ENCODE measurements at regions not wholly inside any gene's neighbourhood (a gene's known extent, or its start where the extent isn't known, plus 50 kb on each side); places are given as distances from the start of the nearest gene placed in this dataset.

DNA sequence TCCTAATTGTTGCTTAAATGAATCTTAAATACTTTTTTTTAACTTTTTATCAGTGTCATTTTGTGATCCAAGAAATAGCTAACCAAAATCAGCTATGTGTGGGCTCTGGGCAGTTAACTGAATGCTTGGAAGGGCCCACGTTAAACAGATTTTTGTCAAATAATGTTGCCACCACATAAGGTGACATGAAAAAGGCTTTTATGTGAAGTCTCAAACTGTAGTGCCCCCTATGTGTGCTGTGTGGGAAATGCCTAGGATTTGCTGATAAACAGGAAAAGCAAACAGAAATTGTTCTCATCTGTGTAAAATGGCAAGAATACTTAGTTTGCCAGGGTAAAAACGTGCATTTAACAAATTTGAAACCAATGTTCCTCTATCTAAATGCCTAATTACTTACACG lies 242.2 kb downstream of the ZNF516 start:
- DNase-seq = no peak

DNA sequence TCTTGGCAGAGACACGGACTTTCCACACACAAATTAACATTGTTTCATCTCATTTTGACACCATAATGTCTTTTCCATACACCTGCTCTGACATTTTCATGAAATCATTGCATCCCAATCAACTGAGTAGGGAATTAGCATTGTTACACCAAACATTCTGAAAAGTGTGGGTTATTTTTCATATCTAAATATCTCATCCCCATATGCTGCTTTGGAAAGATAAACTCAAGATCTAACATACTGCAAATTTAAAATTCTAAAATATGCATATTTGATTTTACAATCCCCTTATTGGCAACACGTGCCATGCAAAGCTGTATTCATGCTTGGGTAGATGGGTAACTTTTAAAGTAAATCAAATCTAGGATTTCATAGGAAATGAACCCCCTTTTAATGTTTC lies 242.9 kb downstream of the ZNF516 start:
- DNase-seq = no peak

DNA sequence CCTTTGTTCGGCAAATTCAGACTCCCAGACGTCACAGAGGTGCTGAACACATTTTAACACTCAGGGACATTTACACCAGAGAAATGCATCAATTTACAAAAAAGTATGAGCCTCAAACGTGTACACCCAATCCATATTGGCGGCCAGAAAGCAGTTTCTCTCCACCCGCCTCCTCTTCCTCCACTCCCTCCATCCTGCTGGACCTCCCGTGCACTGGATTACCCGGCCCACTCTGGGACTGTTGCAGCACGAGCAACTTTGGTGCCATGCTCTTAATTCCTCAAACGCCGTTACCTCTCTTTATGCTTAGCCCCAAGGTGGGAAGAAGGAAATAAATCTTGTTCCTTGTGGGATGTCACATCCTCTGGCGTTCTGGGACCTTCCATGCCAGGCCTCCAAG lies 243.4 kb downstream of the ZNF516 start:
- no peak for DNase-seq

DNA sequence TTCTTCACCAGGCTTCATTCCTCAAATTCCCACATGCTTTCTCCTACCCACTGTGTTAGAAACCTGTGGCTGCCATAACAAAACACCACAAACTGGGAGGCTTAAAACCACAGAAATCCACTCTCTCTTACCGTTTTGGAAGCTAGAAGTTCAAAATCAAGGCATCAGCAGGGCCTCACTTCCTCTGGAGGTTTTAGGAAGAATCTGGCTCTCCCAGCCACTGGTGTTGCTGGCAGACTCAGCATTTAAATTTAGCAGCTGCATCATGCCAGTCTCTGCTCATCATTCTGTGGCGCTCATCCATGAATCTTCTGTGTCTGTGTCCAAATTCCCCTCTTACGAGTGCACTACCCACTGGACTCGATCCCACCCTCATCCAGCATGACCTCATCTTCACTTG lies 248.5 kb downstream of the ZNF516 start:
- no peak for DNase-seq

DNA sequence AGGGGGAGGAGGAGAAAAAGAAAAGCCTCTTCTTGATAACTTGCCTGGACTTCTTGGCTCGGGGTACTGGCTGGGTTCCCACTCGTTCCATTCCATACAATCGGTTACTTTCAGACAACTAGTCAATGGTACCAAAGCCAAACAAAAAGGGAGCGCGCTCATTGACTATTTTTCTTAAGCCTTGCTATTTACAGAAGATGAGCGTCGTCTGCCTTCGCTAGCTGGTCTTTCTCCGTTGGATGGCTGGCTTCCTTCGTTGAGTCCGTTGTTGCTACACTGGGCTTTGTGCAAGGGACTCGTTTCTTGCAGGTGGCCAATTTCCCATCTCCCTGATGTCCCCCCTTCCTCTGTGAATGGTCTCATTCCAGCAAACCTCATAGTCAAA lies 260.4 kb downstream of the ZNF516 start:
- no peak for DNase-seq

DNA sequence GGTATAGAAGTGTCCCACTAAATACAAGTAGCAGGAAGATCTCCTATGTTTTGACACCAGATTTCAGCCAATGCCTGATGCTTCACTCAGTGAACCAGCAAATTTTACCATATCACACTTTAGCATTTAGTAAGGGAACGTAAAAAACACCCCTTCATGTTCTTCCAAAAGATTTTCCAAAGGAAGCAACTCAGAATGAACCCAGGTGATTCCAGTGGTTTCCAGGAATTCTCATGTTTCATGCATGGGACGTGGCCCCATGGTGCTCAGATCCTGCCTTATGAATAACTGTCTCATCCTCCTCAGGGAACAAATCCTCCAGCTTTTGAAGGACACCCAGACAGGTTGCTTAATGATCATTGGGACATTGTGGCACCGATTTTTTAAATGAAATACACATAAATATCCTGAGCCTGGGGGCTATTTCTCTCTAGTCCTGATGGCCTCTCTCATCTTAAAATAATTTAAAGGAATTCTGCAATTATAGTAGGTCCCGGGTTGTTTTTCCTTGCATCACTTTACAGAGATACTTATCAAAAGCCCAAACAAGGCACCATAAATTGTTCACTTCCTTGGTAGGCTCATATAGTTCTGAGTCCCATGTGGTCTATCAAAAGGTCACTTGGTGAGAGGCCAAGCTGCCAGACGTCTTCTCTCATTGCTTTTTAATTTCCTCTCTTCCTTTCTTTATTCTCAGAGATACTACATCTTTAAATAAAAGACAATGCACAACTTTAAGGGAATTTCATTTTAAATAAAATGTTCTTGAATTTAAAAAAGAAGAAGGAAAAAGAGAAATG lies 261.0 kb downstream of the ZNF516 start:
- DNase-seq = no peak

DNA sequence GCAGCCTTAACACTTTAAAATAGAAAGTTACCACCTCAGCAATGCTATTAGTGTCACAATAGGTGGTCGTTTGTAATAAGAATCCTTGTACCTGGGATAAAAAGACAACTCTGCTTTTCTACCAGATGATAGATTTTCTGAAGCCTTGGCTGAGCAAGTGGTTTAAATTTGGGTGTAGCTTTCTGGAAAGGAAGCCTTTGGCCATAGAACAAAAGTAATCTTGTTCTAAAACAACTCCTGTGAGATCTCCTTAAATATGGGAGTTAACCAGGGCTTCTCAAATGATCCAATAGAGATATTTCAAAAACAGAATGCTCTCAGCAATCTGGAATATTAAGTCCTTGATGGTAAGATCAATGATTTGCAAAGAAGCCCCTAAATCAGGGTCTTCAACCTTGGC lies 261.6 kb downstream of the ZNF516 start:
- no peak for DNase-seq

DNA sequence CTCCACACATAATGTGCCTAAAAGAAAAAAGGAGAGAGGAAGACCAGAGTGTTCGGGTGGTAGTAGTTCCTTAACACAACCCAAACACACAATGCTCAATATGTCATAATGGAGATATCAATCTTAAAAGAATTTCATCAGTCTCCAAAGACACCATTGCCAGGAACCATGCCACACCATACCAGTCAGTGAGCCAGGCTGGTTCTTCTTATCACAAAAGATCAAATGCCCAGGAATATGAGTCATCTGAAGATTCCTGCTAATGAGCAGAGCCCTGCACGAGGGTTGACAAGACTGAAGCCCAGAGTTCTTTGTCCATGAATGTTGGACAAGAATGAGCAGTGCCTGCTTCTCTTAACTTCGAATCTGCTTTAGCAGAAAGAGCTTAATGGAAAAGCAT lies 262.3 kb downstream of the ZNF516 start:
- DNase-seq = no peak

DNA sequence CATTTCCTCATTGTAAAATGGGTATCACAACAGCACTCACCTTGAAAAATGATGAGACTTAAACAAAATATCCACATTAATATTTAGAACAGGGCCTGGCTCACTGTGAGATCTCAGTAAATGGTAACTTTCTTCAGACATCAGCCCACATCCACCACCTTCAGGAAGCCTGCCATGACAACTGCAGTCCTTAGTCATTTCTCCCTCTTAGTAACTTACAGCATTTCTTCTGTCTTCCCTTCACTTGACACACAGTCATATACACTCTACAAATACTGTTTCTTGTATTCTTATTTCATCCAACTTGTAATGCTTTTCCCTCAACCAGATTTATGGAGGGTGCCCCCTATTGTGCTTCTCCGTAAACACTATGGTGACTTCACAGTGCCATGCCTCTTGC lies 263.0 kb downstream of the ZNF516 start:
- DNase-seq = no peak

DNA sequence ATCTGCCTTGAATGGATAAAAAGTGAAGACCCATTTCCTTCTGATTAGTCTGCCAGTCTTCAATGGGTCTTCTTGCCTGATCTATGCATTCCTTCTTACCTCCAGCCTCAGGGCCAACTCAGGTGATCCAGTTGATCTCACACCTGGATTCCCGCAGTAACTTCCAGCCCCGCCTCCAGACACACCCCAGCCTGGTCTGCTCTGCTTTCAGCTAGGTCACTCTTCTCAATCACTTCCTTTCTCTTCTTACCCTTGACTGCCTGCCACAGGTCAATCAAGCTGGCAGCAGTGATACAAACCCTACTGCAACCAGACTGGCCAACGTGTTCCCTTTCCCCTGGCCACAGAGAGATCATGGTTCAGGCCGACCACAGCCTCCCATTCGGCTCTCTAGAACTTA lies 263.6 kb downstream of the ZNF516 start:
- DNase-seq = no peak

DNA sequence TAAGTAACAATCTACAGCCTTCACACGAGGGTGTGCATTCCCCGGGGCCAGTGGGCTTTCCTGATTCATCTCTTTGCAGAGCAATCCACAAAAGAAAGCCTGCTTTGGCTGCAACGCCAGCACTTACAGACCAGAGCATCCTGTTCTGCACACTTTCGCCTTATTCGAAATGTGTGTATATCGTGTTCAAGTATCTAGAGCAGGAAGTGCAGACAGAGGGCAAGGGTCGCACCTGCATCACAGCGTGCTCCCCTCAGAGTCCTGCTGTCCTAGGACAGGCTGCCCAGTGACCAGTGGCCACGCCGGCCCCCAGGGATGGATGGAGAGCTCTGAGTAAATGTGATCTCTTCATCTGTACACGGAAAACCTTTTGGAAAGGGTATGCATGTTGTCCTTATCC lies 264.3 kb downstream of the ZNF516 start:
- DNase-seq = no peak

DNA sequence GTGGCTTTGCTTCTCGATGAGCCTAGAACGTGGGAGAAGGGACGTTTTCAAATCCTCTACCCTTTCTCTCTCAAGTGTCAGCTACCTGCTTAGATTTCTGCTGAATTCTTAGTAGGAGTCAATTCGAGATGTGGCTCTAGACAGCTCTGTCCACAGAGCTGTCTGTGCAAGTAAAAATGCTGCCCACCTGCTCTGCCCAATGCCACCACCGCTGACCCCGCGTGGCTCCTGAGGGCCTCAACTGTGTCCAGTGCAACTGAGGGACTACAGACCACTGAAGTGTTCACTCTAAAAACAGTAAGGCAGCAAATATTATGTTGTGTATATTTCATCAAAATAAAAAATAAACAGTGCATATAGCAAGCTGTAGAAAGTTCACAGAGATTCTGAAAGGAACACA lies 266.3 kb downstream of the ZNF516 start:
- no peak for DNase-seq

DNA sequence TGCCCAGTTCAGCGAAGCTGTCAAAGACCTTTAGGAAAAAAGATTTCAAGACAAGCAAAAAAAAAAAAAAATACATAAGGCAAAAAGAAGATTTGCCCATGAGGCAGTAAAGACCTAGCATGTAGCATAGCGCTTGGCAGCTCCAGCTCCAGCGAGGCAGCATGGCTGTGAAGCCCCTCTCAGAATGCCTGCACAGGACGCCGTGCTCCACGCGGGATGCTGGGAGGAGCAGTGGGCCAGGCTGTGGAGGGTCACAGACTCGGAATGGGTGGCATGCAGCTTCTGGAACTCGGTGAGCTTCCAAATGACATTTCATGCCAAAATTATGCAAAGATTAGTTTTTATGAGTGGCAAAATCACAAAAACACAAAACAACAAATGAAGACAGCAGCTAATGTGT lies 267.3 kb downstream of the ZNF516 start:
- DNase-seq = no peak

DNA sequence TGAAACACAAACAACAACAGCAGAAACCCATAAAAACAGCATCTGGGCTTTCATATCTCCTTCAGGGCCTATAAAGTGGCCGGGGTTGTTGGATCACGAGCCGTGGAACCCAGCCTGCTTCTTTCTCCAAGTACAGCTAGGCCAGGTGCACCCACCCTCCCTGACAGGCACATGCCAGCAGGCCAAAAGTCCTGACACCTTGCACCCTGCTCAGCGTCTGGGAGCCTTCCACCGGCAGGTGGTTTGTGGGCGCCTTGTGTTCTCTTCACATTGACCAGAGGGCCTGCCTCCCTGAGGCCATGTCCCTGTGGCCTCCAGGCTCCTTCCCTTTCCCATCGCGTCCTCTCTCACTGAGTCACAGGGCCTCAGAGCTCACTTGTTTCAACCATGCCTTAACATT lies 271.6 kb downstream of the ZNF516 start:
- no peak for DNase-seq

DNA sequence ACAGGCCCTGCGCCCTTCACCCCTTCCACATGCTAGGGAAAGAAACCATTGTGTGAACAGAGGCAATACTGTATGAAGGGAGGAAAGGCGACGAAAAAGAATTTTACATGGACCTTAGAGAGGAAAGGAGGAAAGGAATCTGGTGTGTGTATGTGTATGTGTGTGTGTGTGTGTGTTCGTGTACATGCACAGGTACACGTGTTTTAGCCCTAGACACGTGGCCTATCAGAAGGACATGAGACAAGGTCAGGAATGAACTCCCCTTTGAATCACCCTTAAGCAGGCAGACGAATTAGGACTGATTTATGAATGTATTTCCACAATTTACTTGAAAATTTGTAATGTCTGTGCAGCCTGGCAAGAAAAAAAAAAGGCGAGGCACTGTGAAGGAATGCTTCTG lies 276.0 kb downstream of the ZNF516 start:
- no peak for DNase-seq

DNA sequence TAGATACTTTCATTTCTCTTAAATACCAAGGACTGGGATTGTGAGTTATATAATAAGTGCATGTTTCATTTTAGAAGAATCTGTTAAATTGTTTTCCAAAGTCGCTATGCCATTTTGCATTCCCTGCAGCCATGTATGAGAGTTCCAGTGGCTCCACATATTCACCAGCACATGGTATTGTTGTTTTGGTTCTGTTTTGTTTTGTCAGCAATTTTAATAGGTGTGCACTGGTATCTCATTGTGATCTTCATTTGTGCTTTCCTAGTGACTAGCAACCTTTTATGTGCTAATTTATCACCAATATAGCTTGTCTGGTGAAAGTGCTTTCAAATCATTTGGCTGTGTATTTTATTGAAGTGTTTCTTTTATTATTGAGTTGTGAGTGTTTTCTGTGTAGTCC lies 278.9 kb downstream of the ZNF516 start:
- DNase-seq = no peak

DNA sequence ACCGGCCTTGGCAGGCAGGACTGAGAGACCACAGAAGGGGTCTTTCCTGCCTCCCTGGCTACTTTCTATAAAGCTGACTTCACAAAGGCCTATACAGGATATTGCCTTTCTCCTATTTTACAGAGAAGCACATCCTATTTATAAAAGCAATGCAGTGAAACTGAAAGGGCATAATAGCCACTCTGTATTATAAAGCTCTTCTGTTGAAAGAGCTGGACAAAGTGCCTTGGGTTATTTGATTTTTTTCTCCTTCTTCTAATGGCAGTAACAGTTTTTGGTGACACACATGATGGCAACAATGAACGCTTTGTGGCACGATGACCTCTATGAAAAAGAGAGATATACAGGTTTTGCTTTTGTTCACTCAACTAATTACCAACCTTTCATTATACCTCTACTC lies 281.1 kb downstream of the ZNF516 start:
- no peak for DNase-seq

DNA sequence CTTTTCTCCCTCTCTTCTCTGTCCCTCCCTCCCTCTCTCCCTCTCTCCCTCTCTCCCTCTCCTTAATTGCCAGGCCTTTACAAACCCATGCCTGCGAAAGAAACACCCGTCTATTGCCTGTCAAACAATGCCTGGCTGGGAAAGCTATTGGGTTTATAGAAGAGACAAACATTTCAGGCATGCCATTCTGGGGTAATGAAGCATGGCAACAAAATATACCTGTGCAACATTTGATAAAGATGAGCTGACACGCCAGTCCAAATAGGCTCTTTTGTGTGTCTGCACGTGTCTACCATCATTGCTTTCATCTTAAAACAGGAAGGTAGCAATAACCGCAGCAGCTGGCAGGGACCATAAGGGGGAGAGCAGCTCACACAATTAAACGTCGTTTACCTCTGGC lies 282.1 kb downstream of the ZNF516 start:
- DNase-seq = no peak

DNA sequence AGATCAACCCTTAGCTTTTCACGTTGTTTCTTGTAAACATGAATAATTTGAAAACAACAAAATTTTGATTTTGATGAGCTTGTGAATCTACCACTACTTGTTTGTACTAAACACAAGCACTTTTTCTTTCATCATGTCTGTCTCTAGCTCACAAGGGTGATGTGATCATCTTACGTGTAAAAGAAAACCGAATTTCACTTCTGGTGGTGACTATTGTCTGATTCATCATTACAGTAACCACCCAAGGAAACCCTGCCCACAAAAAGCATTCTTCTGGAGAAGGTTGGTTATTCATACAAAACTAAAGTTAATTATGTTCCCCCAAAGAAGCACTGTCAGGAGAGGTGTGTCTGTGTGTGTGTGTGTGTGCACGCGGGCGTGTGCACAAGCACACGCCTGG lies 285.4 kb downstream of the ZNF516 start:
- no peak for DNase-seq

DNA sequence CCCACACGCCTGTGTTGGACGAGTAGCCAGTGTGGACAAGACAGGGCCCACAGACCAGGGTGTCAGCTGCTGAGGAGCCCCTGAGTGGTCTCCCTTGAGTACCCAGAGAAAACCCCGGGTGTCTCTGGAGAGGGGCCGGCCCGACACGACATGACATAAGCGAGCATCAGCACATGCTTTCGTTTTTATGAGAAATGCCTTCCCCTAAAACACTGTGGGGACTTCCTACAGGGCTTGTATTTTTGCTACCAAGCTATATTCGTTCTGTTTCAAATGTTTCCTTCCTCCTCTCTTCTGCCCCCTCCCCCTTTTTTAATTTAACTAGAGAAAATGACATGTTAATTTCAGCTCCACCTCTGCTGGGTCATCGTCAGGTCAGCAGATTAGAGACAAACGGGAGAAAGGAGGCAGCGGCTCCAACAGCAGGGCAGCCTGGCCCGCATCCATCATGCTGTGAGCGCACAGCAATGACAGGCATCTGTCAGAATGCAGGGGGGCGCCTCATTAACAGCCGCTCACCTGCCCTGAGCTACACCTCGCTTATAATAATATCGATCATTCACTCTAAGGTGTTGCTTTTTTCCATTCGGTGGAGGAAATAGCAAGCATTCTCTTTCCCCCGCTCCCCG lies 286.2 kb downstream of the ZNF516 start:
- no peak for DNase-seq

DNA sequence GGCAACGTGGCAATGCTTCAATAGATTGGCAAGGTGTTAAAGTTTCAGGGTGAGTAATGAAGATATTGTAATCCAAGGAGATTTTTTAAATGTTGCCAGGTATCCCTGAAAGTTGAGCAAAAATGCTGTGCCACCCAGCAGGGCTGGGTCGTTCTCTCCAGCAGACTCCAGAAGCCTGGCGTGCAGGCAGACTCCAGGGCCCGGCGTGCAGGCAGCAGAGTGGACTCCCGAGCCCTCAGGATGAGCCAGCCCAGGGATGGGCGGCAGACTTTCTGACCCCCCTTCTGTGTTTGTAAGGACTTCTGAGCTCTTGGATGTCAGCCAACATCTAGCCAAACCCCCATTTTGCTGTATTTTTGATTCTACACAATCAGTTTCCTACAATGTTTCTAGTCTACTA lies 289.1 kb downstream of the ZNF516 start:
- DNase-seq = no peak

DNA sequence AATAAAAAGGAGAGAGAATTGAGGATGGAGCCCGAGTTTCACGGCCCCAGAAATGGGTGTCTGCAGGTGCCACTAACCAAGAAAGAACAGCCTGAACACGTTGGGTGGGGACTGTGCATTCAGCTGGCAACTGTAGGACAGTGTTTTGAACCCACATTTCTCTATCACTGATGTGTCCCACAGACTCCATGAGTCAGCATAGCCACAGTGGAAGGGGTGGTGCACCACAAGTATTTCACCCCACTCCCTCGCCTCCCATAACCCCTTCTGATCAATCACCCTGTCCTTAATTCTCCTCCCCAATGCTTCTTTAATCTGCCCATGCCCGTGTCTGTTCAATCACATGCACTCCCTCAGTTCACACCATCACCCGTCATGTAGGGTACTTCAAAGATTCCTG lies 291.5 kb downstream of the ZNF516 start:
- no peak for DNase-seq

DNA sequence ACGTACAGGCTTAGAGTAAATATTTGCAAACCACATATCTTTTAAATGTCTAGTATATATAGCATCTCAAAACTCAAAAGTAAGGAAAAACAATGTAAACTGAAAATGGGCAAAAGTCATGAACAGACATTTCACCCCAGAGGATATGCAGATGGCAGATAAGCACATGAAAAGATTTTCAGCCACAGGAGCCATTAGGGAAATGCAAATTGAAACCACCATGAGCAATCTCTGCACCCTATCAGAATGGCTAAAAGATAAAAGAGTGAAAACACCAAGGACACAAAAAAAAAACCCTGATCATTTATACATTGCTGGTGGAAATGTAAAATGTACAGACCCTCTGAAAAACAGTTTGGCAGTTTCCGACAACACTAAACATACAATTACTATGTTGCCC lies 292.7 kb downstream of the ZNF516 start:
- DNase-seq = no peak

DNA sequence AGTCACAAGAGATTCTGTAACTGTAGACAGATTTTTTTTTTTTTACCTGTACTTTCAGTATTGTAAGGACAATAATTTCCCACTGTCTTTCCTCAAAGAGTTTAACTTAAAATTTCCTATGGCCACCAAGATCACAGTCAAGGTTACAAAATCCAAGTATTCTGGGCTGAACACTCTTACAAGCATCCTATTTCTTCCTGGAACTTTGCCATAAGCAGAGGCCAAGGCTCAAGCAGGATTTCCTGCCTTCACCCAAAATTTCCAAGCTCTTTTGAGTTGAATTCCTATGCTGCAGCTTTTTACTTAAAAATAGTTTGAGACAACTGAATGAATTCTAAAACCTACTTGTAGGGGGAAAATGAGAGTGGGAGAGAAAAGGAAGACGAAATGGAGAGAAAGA lies 299.4 kb downstream of the ZNF516 start:
- no peak for DNase-seq

DNA sequence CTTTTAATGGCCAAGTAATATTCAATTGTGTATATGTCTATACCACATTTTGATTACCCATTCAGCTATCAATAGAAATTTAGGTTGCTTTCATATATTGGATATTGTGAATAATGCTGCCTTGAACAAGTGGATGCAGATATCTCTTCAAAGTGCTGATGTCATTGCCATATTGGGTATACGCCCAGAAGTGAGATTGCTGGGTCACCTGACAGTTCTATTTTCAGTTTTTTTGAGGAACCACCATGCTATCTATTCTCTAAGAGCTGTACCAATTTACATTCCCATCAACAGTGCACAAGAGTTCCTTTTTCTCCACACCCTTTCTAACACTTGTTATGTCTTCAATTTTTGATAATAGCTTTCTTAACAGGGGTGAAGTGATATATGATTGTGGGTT lies 306.9 kb downstream of the ZNF516 start:
- DNase-seq = no peak

Measured in CD4-positive, alpha-beta T cell treated with Interleukin-10 for 1 hour (primary cell).